ENCODE measurements at regions not wholly inside any gene's neighbourhood (a gene's known extent, or its start where the extent isn't known, plus 50 kb on each side); places are given as distances from the start of the nearest gene placed in this dataset.

- no peak overlapping the region for H3K27ac Mint-ChIP-seq
- Histone ChIP-seq H4K20me1 (ENCODE audit: insufficient read depth, low read length) (no peaks in the 10 kb centered on the region), H3K27me3 (ENCODE audit: control insufficient read depth in 2 of 2, insufficient read depth in 2 of 2, low read length in 2 of 2) (no peaks in the 10 kb centered on the region), H3K36me3 (replicated peaks in 1 of 2; ENCODE audit: control insufficient read depth in 1 of 2, insufficient read depth in 2 of 2, low read length in 2 of 2) (no peaks in the 10 kb centered on the region), H3K27ac (ENCODE audit: low read depth in 1 of 2, low read length in 2 of 2) (no peak overlapping the region), H3K9me3 (replicated peaks in 1 of 2; ENCODE audit: control insufficient read depth in 1 of 2, insufficient read depth in 1 of 2, low read length in 2 of 2) (peaks cover 0 to under 1% of the 10 kb centered on the region in 2 donors), H2AFZ (ENCODE audit: insufficient read depth, low read depth, low read length, poor library complexity, severe bottlenecking) (no peak overlapping the region), H3K4me2 (replicated peaks; ENCODE audit: extremely low read depth, low read length, poor library complexity, severe bottlenecking) (no peak overlapping the region), H3K4me3 (replicated peaks in 1 of 3; ENCODE audit: low read depth in 2 of 3, low read length in 3 of 3) (no peak overlapping the region), H3K4me1 (ENCODE audit: control insufficient read depth in 1 of 2, insufficient read depth in 2 of 2, low read length in 2 of 2) (no peaks in the 10 kb centered on the region), H3K9ac (ENCODE audit: insufficient read depth, low read length, poor library complexity, severe bottlenecking) (no peak overlapping the region), H3K79me2 (ENCODE audit: insufficient read depth, low read length) (no peaks in the 10 kb centered on the region)
- DNase-seq = no peak
- no peak for TF ChIP-seq CTCF (IDR thresholded peaks at IDR 0.05)
- H3K9me3 Mint-ChIP-seq = peaks cover 0 to 8% (median 3%) of the 10 kb centered on the region in 7 donors
- H3K27me3 Mint-ChIP-seq (ENCODE audit: low read depth in 3 of 3) = peaks cover 0 to 2% (median 0%) of the 10 kb centered on the region in 3 donors
- no peaks in the 10 kb centered on the region for H3K4me1 Mint-ChIP-seq
- intact Hi-C loops (cut with micrococcal nuclease) = no loop called here
- H3K36me3 Mint-ChIP-seq = no peaks in the 10 kb centered on the region
- H3K4me3 Mint-ChIP-seq = no peak overlapping the region
Observed at GRCh38 chr3:25277503-25277902, 150.6 kb upstream of the RARB start.

GRCh38 chr3:25281041-25281731 is 146.9 kb upstream of the RARB start:
- H4K20me1 ChIP-seq (ENCODE audit: insufficient read depth, low read length) = no peaks in the 10 kb centered on the region
- no peaks in the 10 kb centered on the region for H3K27me3 ChIP-seq (ENCODE audit: control insufficient read depth in 2 of 2, insufficient read depth in 2 of 2, low read length in 2 of 2)
- H3K36me3 ChIP-seq (replicated peaks in 1 of 2; ENCODE audit: control insufficient read depth in 1 of 2, insufficient read depth in 2 of 2, low read length in 2 of 2) = no peaks in the 10 kb centered on the region
- Mint-ChIP-seq H3K27me3 (ENCODE audit: low read depth in 3 of 3) (peaks cover 0 to 2% (median 0%) of the 10 kb centered on the region in 3 donors), H3K9me3 (peaks cover 0 to 11% (median 7%) of the 10 kb centered on the region in 7 donors), H3K36me3 (no peaks in the 10 kb centered on the region), H3K4me1 (no peaks in the 10 kb centered on the region), H3K27ac (no peak overlapping the region), H3K4me3 (no peak overlapping the region)
- no peaks in the 10 kb centered on the region for H3K79me2 ChIP-seq (ENCODE audit: insufficient read depth, low read length)
- H3K9ac ChIP-seq (ENCODE audit: insufficient read depth, low read length, poor library complexity, severe bottlenecking) = no peak overlapping the region
- H3K4me1 ChIP-seq (ENCODE audit: control insufficient read depth in 1 of 2, insufficient read depth in 2 of 2, low read length in 2 of 2) = no peaks in the 10 kb centered on the region
- H2AFZ ChIP-seq (ENCODE audit: insufficient read depth, low read depth, low read length, poor library complexity, severe bottlenecking) = no peak overlapping the region
- DNase-seq = no peak
- H3K27ac ChIP-seq (ENCODE audit: low read depth in 1 of 2, low read length in 2 of 2) = no peak overlapping the region
- intact Hi-C loops (cut with micrococcal nuclease) = no loop called here
- no peak for TF ChIP-seq CTCF (IDR thresholded peaks at IDR 0.05)
- no peak overlapping the region for H3K4me2 ChIP-seq (replicated peaks; ENCODE audit: extremely low read depth, low read length, poor library complexity, severe bottlenecking)
- H3K4me3 ChIP-seq (replicated peaks in 1 of 3; ENCODE audit: low read depth in 2 of 3, low read length in 3 of 3) = no peak overlapping the region
- H3K9me3 ChIP-seq (replicated peaks in 1 of 2; ENCODE audit: control insufficient read depth in 1 of 2, insufficient read depth in 1 of 2, low read length in 2 of 2) = peaks cover 5 to 8% of the 10 kb centered on the region in 2 donors
- WGBS (ENCODE audit: insufficient coverage) = no CpG with 5 or more reads among the region's 4 CpGs

Measured in CD14-positive monocyte (primary cell).